Vagina (tissue), 2 donors: ENCODE measurements at regions not wholly inside any gene's neighbourhood (a gene's known extent, or its start where the extent isn't known, plus 50 kb on each side); places are given as distances from the start of the nearest gene placed in this dataset.

Experiments
- DNase-seq, 2 donors: peaks; one replicate each; pipeline ENCODE4 v3.0.0-alpha.2; 2017; ENCODE audit errors: extremely low spot score in 2 of 2
- H3K27ac ChIP-seq: fragments of 200-600 bp; sonication (generic); one replicate; pipeline ENCODE4 v1.5.1; 2019
- H3K27me3 ChIP-seq: fragments of 200-600 bp; sonication (generic); one replicate; pipeline ENCODE4 v1.5.1; 2019
- H3K36me3 ChIP-seq, 2 donors: fragments of 200-600 bp; sonication (generic); one replicate each; pipeline ENCODE4 v1.5.1; 2017 to 2019
- H3K4me1 ChIP-seq: fragments of 200-600 bp; sonication (generic); one replicate; pipeline ENCODE4 v1.5.1; 2019
- H3K4me3 ChIP-seq, 2 donors: fragments of 200-600 bp; sonication (generic); 1 replicate in 1 of 2; 2 replicates in 1 of 2; pipeline ENCODE4 v1.5.1; 2016 to 2019
- H3K9me3 ChIP-seq: fragments of 200-600 bp; sonication (generic); one replicate; pipeline ENCODE4 v1.5.1; 2019
- POLR2A ChIP-seq, 2 donors: fragments of 450-650 bp; IDR thresholded peaks; one replicate each; pipeline ENCODE4 v1.6.1; 2017; ENCODE audit warnings: antibody characterized with exemption in 2 of 2, mild to moderate bottlenecking in 2 of 2, moderate library complexity in 2 of 2
- POLR2AphosphoS5 ChIP-seq, 2 donors: sonication (generic); formaldehyde crosslinking; IDR thresholded peaks; one replicate each; pipeline ENCODE4 v1.9.0; 2017; ENCODE audit warnings: antibody characterized with exemption in 2 of 2, mild to moderate bottlenecking in 2 of 2, low read depth in 1 of 2; ENCODE audit not compliant: insufficient read depth in 1 of 2
- intact Hi-C: fragments of 100-400 bp; cut with DNase I; formaldehyde crosslinking; loops from one replicate; pipeline ENCODE4 v1.15.1; 2023
- TF ChIP-seq, protein P1 (sequence below), 3 experiments: fragments of 450-650 bp in 2 of 3; fragments of 200-600 bp in 1 of 3; sonication (generic) in 1 of 3; IDR thresholded peaks; one replicate each; pipeline ENCODE4 v1.5.1; 2017 to 2019; ENCODE audit warnings: antibody characterized with exemption in 3 of 3, mild to moderate bottlenecking in 2 of 3, moderate library complexity in 2 of 3

DNA sequence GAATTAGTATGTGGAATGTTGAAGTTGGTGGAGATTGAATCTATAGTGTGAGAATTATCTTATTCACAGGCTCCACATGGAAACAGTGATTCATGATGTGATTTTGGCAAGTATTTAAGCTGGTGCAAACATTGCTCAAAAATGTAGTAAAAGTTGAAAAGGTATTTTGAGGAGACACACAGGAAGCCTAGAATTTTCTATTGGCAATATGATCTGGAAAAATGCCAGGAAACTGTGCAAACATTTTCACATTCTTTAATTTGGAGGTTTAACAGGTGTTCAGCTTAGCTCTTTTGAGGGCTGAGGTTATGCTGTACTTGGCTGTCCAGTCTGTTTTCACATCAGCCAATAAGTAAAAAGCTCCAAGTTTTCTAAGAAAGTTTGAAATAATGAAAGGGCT lies 327.3 kb downstream of the RWDD3 start:
- intact Hi-C loops = no loop called here
- Histone ChIP-seq H3K4me3 (no peak overlapping the region), H3K9me3 (no peaks in the 10 kb centered on the region), H3K36me3 (no peaks in the 10 kb centered on the region), H3K4me1 (no peaks in the 10 kb centered on the region), H3K27me3 (no peaks in the 10 kb centered on the region), H3K27ac (no peak overlapping the region)
- TF ChIP-seq POLR2A (IDR thresholded peaks at IDR 0.05) = no peak
- TF ChIP-seq, protein P1, sequence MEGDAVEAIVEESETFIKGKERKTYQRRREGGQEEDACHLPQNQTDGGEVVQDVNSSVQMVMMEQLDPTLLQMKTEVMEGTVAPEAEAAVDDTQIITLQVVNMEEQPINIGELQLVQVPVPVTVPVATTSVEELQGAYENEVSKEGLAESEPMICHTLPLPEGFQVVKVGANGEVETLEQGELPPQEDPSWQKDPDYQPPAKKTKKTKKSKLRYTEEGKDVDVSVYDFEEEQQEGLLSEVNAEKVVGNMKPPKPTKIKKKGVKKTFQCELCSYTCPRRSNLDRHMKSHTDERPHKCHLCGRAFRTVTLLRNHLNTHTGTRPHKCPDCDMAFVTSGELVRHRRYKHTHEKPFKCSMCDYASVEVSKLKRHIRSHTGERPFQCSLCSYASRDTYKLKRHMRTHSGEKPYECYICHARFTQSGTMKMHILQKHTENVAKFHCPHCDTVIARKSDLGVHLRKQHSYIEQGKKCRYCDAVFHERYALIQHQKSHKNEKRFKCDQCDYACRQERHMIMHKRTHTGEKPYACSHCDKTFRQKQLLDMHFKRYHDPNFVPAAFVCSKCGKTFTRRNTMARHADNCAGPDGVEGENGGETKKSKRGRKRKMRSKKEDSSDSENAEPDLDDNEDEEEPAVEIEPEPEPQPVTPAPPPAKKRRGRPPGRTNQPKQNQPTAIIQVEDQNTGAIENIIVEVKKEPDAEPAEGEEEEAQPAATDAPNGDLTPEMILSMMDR (IDR thresholded peaks at IDR 0.05) = no peak
- no peak for TF ChIP-seq POLR2AphosphoS5 (IDR thresholded peaks at IDR 0.05; ENCODE audit: insufficient read depth in 1 of 2, low read depth in 1 of 2)
- no peak for DNase-seq

DNA sequence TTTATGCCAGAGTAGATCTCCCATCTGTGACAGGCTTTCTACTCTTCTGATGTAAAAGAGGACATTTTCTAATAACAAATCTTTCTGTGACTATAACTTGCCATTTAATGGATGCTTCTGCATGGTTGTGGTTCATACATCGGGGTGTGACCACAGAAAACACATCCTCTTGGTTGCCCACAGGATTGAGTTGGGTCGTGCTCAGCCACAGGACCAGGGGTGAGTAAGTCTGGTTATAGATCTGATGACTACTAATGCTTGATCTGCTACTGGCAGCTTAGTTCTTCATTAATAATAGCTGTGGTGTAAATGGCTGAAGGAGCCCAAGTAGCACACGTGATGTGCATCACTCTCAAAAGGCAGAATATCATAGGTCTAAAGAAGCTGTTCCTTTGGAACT lies 328.2 kb downstream of the RWDD3 start:
- Histone ChIP-seq H3K9me3 (no peaks in the 10 kb centered on the region), H3K27me3 (no peaks in the 10 kb centered on the region), H3K36me3 (no peaks in the 10 kb centered on the region), H3K4me1 (no peaks in the 10 kb centered on the region), H3K27ac (no peak overlapping the region), H3K4me3 (no peak overlapping the region)
- TF ChIP-seq POLR2AphosphoS5 (IDR thresholded peaks at IDR 0.05; ENCODE audit: insufficient read depth in 1 of 2, low read depth in 1 of 2) (no peak), POLR2A (IDR thresholded peaks at IDR 0.05) (no peak)
- TF ChIP-seq, protein P1 (IDR thresholded peaks at IDR 0.05) = no peak
- intact Hi-C loops = no loop called here
- DNase-seq = no peak

DNA sequence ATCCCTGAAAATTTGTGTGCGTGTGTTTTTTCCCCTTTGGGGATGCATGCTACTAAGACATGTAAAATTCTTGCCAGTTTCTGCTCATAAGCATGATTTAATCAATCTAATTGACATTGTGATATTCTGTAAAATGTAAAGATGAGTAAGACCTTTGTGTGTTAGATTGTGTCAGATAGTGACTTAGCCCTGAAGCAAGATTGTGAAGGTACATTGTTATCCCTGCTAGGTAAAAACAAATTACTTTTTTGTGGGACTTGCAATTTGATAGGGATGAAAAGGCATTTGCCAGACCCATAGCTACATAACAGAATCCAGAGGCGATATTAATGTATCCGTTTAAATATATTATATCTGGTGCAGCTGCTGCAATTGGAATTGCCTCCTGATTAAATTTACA lies 338.0 kb downstream of the RWDD3 start:
- Histone ChIP-seq H3K36me3 (no peaks in the 10 kb centered on the region), H3K9me3 (no peaks in the 10 kb centered on the region), H3K4me3 (no peak overlapping the region), H3K4me1 (no peaks in the 10 kb centered on the region), H3K27ac (no peak overlapping the region), H3K27me3 (no peaks in the 10 kb centered on the region)
- no peak for TF ChIP-seq POLR2A (IDR thresholded peaks at IDR 0.05)
- TF ChIP-seq, protein P1 (IDR thresholded peaks at IDR 0.05) = no peak
- no peak for DNase-seq
- intact Hi-C loops = no loop called here

DNA sequence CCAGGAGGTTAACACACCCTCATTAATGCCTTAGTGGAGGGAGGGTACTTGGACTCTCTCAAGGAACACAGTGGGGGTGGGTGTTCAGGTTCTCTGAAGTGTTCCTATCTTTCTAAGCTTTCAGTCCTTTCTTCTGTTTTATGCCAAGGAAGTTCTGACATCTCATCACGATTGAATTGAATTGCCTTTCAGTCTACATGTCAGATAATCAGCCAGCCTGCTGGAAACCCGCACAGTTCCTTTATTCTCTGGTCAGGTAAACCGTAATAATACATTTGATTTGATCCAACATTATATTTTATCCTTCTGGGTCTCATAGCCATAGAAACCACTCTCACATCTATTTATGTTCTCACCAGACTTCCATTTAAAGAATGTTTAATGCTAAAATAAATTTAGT lies 339.0 kb downstream of the RWDD3 start:
- DNase-seq = no peak
- no peaks in the 10 kb centered on the region for H3K4me1 ChIP-seq
- H3K36me3 ChIP-seq = no peaks in the 10 kb centered on the region
- no peak overlapping the region for H3K27ac ChIP-seq
- no peak for TF ChIP-seq POLR2AphosphoS5 (IDR thresholded peaks at IDR 0.05; ENCODE audit: insufficient read depth in 1 of 2, low read depth in 1 of 2)
- TF ChIP-seq, protein P1 (IDR thresholded peaks at IDR 0.05) = no peak
- no peak for TF ChIP-seq POLR2A (IDR thresholded peaks at IDR 0.05)
- no peak overlapping the region for H3K4me3 ChIP-seq
- H3K27me3 ChIP-seq = no peaks in the 10 kb centered on the region
- H3K9me3 ChIP-seq = no peaks in the 10 kb centered on the region
- intact Hi-C loops = no loop called here

DNA sequence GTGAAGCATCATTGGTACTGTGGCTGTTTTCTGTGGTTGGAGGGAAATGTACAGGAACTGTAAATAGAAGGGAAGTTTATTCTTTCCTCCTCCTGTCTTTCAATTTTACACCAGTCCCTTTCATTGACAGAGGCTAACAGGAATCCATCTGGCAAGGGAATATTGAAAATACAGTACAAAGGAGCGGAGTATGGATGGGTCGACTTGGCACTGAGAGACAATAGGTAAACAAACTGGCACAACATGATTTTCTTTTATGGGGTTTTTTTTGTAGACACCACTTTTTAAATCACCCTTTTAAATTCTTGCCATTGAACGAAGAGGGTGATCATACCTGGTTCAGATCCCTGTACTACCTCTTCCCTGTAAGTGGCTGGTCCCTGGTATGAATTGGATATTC lies 341.3 kb downstream of the RWDD3 start:
- no peak overlapping the region for H3K27ac ChIP-seq
- H3K27me3 ChIP-seq = no peaks in the 10 kb centered on the region
- intact Hi-C loops = no loop called here
- no peak overlapping the region for H3K4me3 ChIP-seq
- TF ChIP-seq, protein P1 (IDR thresholded peaks at IDR 0.05) = no peak
- TF ChIP-seq POLR2A (IDR thresholded peaks at IDR 0.05) (no peak), POLR2AphosphoS5 (IDR thresholded peaks at IDR 0.05; ENCODE audit: insufficient read depth in 1 of 2, low read depth in 1 of 2) (no peak)
- no peaks in the 10 kb centered on the region for H3K9me3 ChIP-seq
- no peaks in the 10 kb centered on the region for H3K4me1 ChIP-seq
- no peak for DNase-seq
- H3K36me3 ChIP-seq = no peaks in the 10 kb centered on the region
